Gastrocnemius medialis (tissue), 4 donors: ENCODE measurements at regions not wholly inside any gene's neighbourhood (a gene's known extent, or its start where the extent isn't known, plus 50 kb on each side); places are given as distances from the start of the nearest gene placed in this dataset.
"Not testable (repeated sequence)": the region's sequence is repeated elsewhere in the genome, so short reads cannot be mapped to it uniquely, and the experiment has no call there.

ENCODE experiments used
- POLR2A ChIP-seq, 2 donors: fragments of 450-650 bp; IDR thresholded peaks; one replicate each; pipeline ENCODE4 v1.6.1; 2017; ENCODE audit warnings: antibody characterized with exemption in 2 of 2, mild to moderate bottlenecking in 2 of 2, moderate library complexity in 2 of 2
- TF ChIP-seq, protein P1 (sequence below), 5 experiments: fragments of 450-650 bp in 3 of 5; fragments of 200-600 bp in 2 of 5; sonication (generic) in 2 of 5; IDR thresholded peaks in 4 of 5; conservative IDR thresholded peaks in 1 of 5; 1 replicate in 4 of 5; 2 replicates in 1 of 5; pipeline ENCODE4 v1.5.1; 2016 to 2019; ENCODE audit warnings: antibody characterized with exemption in 5 of 5, mild to moderate bottlenecking in 3 of 5, moderate library complexity in 3 of 5

DNA sequence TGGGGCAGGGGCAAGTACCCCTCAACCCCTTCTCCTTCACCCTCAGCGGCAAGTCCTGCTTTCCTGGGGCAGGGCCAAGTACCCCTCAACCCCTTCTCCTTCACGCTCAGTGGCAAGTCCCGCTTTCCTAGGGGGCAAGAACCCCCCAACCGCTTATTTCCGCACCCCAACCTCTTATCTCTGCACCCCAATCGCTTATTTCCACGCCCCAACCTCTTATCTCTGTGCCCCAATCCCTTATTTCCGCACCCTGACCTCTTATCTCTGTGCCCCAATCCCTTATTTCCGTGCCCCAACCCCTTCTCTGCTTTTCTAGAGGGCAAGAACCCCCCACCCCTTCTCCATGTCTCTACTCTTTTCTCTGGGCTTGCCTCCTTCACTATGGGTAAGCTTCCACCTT, 109.2 kb upstream of the PELI1 start:
- TF ChIP-seq, protein P1, sequence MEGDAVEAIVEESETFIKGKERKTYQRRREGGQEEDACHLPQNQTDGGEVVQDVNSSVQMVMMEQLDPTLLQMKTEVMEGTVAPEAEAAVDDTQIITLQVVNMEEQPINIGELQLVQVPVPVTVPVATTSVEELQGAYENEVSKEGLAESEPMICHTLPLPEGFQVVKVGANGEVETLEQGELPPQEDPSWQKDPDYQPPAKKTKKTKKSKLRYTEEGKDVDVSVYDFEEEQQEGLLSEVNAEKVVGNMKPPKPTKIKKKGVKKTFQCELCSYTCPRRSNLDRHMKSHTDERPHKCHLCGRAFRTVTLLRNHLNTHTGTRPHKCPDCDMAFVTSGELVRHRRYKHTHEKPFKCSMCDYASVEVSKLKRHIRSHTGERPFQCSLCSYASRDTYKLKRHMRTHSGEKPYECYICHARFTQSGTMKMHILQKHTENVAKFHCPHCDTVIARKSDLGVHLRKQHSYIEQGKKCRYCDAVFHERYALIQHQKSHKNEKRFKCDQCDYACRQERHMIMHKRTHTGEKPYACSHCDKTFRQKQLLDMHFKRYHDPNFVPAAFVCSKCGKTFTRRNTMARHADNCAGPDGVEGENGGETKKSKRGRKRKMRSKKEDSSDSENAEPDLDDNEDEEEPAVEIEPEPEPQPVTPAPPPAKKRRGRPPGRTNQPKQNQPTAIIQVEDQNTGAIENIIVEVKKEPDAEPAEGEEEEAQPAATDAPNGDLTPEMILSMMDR (IDR thresholded peaks at IDR 0.05 in 4 of 5, conservative IDR thresholded peaks at IDR 0.05 in 1 of 5): not testable (repeated sequence)
- not testable (repeated sequence) for TF ChIP-seq POLR2A (IDR thresholded peaks at IDR 0.05)
